Smooth muscle cell (in vitro differentiated cells): ENCODE measurements at regions not wholly inside any gene's neighbourhood (a gene's known extent, or its start where the extent isn't known, plus 50 kb on each side); places are given as distances from the start of the nearest gene placed in this dataset.
A peak's percentile ranks its signal among the peaks of the same experiment; 100 is the strongest.

Source experiments
- DNase-seq: peaks from one replicate; lab custom pipeline; 2025; ENCODE audit not compliant: unreplicated experiment; lab: John Stamatoyannopoulos, UW
- H2AFZ ChIP-seq: fragments of 200-600 bp; sonication (generic); 2 replicates; pipeline ENCODE4 v1.6.0; 2016; ENCODE audit warnings: antibody characterized with exemption, low read depth, mild to moderate bottlenecking
- H3F3A ChIP-seq: fragments of 200-600 bp; sonication (generic); 2 replicates; pipeline ENCODE4 v1.6.0; 2017; ENCODE audit warnings: antibody characterized with exemption, low read depth
- H3K27ac ChIP-seq: fragments of 200-600 bp; sonication (generic); 2 replicates; pipeline ENCODE4 v1.5.1; 2016; ENCODE audit warnings: low read depth, mild to moderate bottlenecking
- H3K27me3 ChIP-seq: fragments of 200-600 bp; sonication (generic); 2 replicates; pipeline ENCODE4 v1.6.1; 2016; ENCODE audit warnings: low read depth, mild to moderate bottlenecking
- H3K36me3 ChIP-seq: fragments of 200-600 bp; sonication (generic); 2 replicates; pipeline ENCODE4 v1.5.1; 2016; ENCODE audit warnings: low read depth
- H3K4me1 ChIP-seq: fragments of 200-600 bp; sonication (generic); 2 replicates; pipeline ENCODE4 v1.5.1; 2016; ENCODE audit warnings: low read depth
- H3K4me2 ChIP-seq: fragments of 200-600 bp; sonication (generic); 2 replicates; pipeline ENCODE4 v1.6.0; 2016; ENCODE audit warnings: mild to moderate bottlenecking
- H3K4me3 ChIP-seq: fragments of 200-600 bp; sonication (generic); 2 replicates; pipeline ENCODE4 v1.5.1; 2016; ENCODE audit warnings: mild to moderate bottlenecking
- H3K79me2 ChIP-seq: fragments of 200-600 bp; sonication (generic); 2 replicates; pipeline ENCODE4 v1.6.0; 2016; ENCODE audit warnings: low read depth, mild to moderate bottlenecking
- H3K9ac ChIP-seq: fragments of 200-600 bp; sonication (generic); 2 replicates; pipeline ENCODE4 v1.6.0; 2016; ENCODE audit warnings: low read depth
- H3K9me3 ChIP-seq: fragments of 200-600 bp; sonication (generic); replicated peaks from 2 replicates; pipeline ENCODE4 v1.5.1; 2016; ENCODE audit warnings: low read depth
- H4K20me1 ChIP-seq: fragments of 200-600 bp; sonication (generic); 2 replicates; pipeline ENCODE4 v1.6.0; 2016; ENCODE audit warnings: low read depth
- WGBS: methylation state at CpG from one replicate; pipeline ENCODE4 v1.1.7; 2016; ENCODE audit warnings: low lambda C conversion rate; 5-methylcytosine and 5-hydroxymethylcytosine counted together
- TF ChIP-seq, protein P1 (sequence below): fragments of 200-600 bp; sonication (generic); IDR thresholded peaks from 2 replicates; pipeline ENCODE4 v1.5.1; 2017; ENCODE audit warnings: borderline replicate concordance, mild to moderate bottlenecking, antibody characterized with exemption; ENCODE audit not compliant: insufficient read depth, poor library complexity, severe bottlenecking

DNA sequence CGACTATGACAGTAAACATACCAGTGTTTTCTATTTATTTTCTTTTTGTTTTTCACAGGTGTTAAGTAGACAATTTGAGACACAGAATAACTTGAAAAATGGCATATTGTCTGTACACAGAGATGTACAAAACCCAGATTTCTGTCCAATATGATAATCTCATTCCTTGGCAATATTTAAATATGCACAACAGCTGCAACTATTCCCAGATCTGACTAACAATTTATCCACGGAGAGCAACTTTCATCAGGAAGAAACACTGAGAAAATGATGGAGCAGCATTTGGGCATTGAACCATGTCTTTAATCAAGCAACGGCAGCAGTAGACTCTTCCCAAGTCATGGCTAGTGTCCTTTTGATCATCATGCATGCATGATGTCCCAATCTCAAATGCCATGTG, 452.6 kb downstream of the ZPLD1 start:
- Histone ChIP-seq H3K4me2 (no peak overlapping the region), H3K27me3 (no peaks in the 10 kb centered on the region), H3K9me3 (no peaks in the 10 kb centered on the region), H4K20me1 (no peaks in the 10 kb centered on the region), H3K4me3 (no peak overlapping the region), H3K27ac (no peak overlapping the region), H3K9ac (no peak overlapping the region), H2AFZ (no peak overlapping the region), H3K4me1 (no peaks in the 10 kb centered on the region), H3F3A (no peaks in the 10 kb centered on the region), H3K79me2 (no peaks in the 10 kb centered on the region), H3K36me3 (no peaks in the 10 kb centered on the region)
- TF ChIP-seq, protein P1, sequence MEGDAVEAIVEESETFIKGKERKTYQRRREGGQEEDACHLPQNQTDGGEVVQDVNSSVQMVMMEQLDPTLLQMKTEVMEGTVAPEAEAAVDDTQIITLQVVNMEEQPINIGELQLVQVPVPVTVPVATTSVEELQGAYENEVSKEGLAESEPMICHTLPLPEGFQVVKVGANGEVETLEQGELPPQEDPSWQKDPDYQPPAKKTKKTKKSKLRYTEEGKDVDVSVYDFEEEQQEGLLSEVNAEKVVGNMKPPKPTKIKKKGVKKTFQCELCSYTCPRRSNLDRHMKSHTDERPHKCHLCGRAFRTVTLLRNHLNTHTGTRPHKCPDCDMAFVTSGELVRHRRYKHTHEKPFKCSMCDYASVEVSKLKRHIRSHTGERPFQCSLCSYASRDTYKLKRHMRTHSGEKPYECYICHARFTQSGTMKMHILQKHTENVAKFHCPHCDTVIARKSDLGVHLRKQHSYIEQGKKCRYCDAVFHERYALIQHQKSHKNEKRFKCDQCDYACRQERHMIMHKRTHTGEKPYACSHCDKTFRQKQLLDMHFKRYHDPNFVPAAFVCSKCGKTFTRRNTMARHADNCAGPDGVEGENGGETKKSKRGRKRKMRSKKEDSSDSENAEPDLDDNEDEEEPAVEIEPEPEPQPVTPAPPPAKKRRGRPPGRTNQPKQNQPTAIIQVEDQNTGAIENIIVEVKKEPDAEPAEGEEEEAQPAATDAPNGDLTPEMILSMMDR: no peak
- 98% methylated on average over 3 of the region's 3 CpGs for whole genome bisulfite sequencing
- DNase-seq: no peak

DNA sequence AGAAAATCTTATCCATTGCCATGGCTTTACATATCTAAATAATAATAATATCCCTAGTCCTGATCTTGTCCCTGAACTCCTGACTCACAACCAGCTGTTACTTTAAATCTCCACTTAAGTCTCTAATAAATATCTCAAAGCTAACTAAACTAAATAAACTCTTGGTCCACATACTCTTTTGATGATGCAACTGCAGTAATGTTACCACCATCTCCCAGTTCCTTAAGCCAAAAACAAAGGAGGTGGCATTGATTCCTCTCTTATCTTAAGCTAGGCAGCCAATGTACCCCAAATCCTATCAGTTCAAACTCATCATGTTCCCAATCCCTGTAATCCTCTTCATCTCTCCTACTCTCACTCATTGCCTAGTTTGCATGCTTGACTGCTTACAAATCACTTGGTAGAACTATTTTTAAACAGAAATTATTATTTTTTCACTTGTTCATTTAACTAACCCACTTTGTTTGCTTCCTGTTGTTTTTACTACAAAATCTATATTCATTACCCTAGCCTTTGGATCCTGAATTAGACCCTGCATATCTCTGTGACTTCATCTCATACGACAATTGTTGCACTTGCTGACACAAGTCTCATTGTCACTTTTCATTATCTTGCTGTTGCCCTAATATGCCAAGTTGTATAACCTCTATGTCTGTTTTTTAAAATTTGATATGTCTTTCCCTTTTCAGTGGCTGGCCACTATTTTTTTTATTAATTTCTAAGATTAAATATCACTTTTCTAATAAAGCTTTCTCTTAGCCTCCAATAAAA, 462.2 kb downstream of the ZPLD1 start:
- no peaks in the 10 kb centered on the region for H3K79me2 ChIP-seq
- no peaks in the 10 kb centered on the region for H3K9me3 ChIP-seq
- WGBS: 14% methylated on average over 1 of the region's 1 CpG
- no peaks in the 10 kb centered on the region for H3K36me3 ChIP-seq
- peaks cover 4% of the 10 kb centered on the region for H3K4me1 ChIP-seq
- DNase-seq: no peak
- H3K4me3 ChIP-seq: no peak overlapping the region
- H2AFZ ChIP-seq: no peak overlapping the region
- no peak overlapping the region for H3K9ac ChIP-seq
- H4K20me1 ChIP-seq: no peaks in the 10 kb centered on the region
- peak overlapping the region; percentile 26 for H3K4me2 ChIP-seq
- TF ChIP-seq, protein P1: no peak
- H3F3A ChIP-seq: no peaks in the 10 kb centered on the region
- H3K27ac ChIP-seq: peak overlapping the region; percentile 68
- H3K27me3 ChIP-seq: no peaks in the 10 kb centered on the region

DNA sequence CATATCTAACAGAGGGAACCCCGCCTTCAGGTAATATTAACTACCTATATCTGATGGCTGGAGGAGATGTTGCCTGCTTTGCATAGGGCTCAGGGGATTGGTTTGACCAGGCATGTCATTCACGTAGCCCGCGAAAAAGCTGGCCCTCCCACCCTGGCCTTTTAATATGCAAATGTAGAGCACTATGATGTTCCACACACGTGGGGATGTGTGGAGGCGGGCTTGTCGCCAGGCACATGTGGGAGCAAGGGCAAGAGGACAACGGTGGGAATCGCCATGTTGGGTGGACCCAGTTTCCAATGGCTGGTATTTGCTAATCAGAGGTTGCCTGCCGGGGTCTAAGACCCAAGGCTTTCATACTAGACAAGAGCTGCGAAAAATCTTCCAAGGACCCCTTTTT, 469.8 kb downstream of the ZPLD1 start:
- no peaks in the 10 kb centered on the region for H3K36me3 ChIP-seq
- H3F3A ChIP-seq: no peaks in the 10 kb centered on the region
- DNase-seq: no peak
- WGBS: 91% methylated on average over 11 of the region's 11 CpGs
- H3K4me2 ChIP-seq: no peak overlapping the region
- no peaks in the 10 kb centered on the region for H3K9me3 ChIP-seq
- no peak overlapping the region for H3K4me3 ChIP-seq
- TF ChIP-seq, protein P1: no peak
- no peak overlapping the region for H2AFZ ChIP-seq
- no peaks in the 10 kb centered on the region for H3K4me1 ChIP-seq
- H3K9ac ChIP-seq: no peak overlapping the region
- H4K20me1 ChIP-seq: no peaks in the 10 kb centered on the region
- H3K27ac ChIP-seq: no peak overlapping the region
- no peaks in the 10 kb centered on the region for H3K27me3 ChIP-seq
- H3K79me2 ChIP-seq: no peaks in the 10 kb centered on the region

DNA sequence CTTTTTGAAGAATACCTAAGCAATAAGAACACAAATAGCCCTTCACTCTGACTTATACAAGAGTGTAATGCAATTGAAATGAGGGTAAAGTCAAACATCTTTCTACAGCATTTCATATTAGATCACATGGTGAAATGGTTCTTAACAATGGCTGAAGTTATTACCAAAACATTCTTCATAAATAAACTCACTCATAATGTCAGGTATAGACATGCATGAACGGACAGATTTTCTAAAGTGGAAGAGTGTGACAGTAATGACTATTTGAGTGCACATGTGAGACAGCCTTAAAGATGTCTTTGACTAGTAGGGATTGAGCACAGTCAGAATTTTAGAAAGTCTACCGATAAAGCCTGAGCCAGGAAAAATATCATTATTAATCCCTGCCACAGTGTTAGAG, 471.0 kb downstream of the ZPLD1 start:
- H3K9me3 ChIP-seq: no peaks in the 10 kb centered on the region
- H2AFZ ChIP-seq: no peak overlapping the region
- H3K4me2 ChIP-seq: no peak overlapping the region
- H3K27me3 ChIP-seq: no peaks in the 10 kb centered on the region
- no peak overlapping the region for H3K27ac ChIP-seq
- no peaks in the 10 kb centered on the region for H4K20me1 ChIP-seq
- H3K4me1 ChIP-seq: no peaks in the 10 kb centered on the region
- DNase-seq: no peak
- no peak overlapping the region for H3K9ac ChIP-seq
- no peaks in the 10 kb centered on the region for H3F3A ChIP-seq
- 81% methylated on average over 2 of the region's 2 CpGs for WGBS
- no peaks in the 10 kb centered on the region for H3K36me3 ChIP-seq
- H3K79me2 ChIP-seq: no peaks in the 10 kb centered on the region
- TF ChIP-seq, protein P1: no peak
- H3K4me3 ChIP-seq: no peak overlapping the region
